Esophagus (tissue), 2 donors: ENCODE measurements at regions not wholly inside any gene's neighbourhood (a gene's known extent, or its start where the extent isn't known, plus 50 kb on each side); places are given as distances from the start of the nearest gene placed in this dataset.

Source experiments
- H3K27ac ChIP-seq, 2 donors: one replicate each; pipeline ENCODE4 v1.5.1; 2013; ENCODE audit warnings: low read depth in 2 of 2, mild to moderate bottlenecking in 2 of 2, inconsistent platforms in 1 of 2, low read length in 1 of 2, moderate library complexity in 1 of 2
- H3K27me3 ChIP-seq, 2 donors: one replicate each; pipeline ENCODE4 v1.6.1; 2013; ENCODE audit warnings: low read length in 2 of 2, control low read depth in 1 of 2, mild to moderate bottlenecking in 1 of 2; ENCODE audit not compliant: insufficient read depth in 2 of 2, control insufficient read depth in 1 of 2
- H3K36me3 ChIP-seq, 2 donors: one replicate each; pipeline ENCODE4 v1.6.1; 2013; ENCODE audit warnings: low read length in 1 of 2; ENCODE audit not compliant: control insufficient read depth in 2 of 2, insufficient read depth in 2 of 2
- H3K4me1 ChIP-seq, 2 donors: one replicate each; pipeline ENCODE4 v1.6.1; 2013; ENCODE audit warnings: low read length in 1 of 2; ENCODE audit not compliant: control insufficient read depth in 2 of 2, insufficient read depth in 2 of 2
- H3K4me3 ChIP-seq, 2 donors: one replicate each; pipeline ENCODE4 v1.5.1; 2013; ENCODE audit warnings: low read length in 2 of 2, mild to moderate bottlenecking in 2 of 2, low read depth in 1 of 2, moderate library complexity in 1 of 2
- H3K9me3 ChIP-seq, 2 donors: one replicate each; pipeline ENCODE4 v1.6.1; 2013; ENCODE audit warnings: mild to moderate bottlenecking in 2 of 2, low read depth in 1 of 2, low read length in 1 of 2, moderate library complexity in 1 of 2; ENCODE audit not compliant: control insufficient read depth in 2 of 2, insufficient read depth in 1 of 2
- whole genome bisulfite sequencing, 2 donors: extraction: QIAGEN DNeasy Blood & Tissue Kit; methylation state at CpG; one replicate each; pipeline ENCODE4 v1.1.7; 2013; 5-methylcytosine and 5-hydroxymethylcytosine counted together
- donor health status: healthy with polysubstance abuse.
- donor health status: Bipolar disorder and iron deficiency.

- Histone ChIP-seq H3K9me3 (no peaks in the 10 kb centered on the region), H3K27me3 (no peaks in the 10 kb centered on the region), H3K27ac (no peak overlapping the region), H3K4me3 (no peak overlapping the region), H3K36me3 (no peaks in the 10 kb centered on the region), H3K4me1 (no peaks in the 10 kb centered on the region)
- WGBS, 2 donors: 87 to 91% methylated on average over 3 of the region's 3 CpGs
Observed at GRCh38 chr2:144693179-144693578, 173.3 kb upstream of the ZEB2 start.

DNA sequence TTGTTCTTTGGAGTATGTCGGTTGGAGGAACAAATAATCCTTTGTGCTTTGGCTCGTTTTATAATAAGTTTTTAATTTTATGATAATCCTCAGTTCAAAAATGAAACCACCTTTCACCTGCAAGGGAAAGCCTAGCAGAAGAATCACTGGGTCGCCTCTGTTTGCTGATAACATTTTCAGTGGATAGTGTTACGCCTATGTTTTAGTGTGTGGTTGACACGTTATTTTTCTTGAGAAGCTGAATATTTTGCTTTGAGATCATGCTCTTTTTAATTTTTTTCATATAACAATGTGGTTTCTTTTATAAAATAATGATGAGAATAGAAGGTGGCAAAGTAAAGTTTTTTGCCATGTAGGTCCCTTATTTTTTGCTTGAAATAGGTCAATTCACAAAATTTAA, 172.7 kb upstream of the ZEB2 start:
- no peaks in the 10 kb centered on the region for H3K27me3 ChIP-seq
- no peak overlapping the region for H3K4me3 ChIP-seq
- no peak overlapping the region for H3K27ac ChIP-seq
- no peaks in the 10 kb centered on the region for H3K9me3 ChIP-seq
- 81 to 86% methylated on average over 5 of the region's 5 CpGs for WGBS, 2 donors
- no peaks in the 10 kb centered on the region for H3K4me1 ChIP-seq
- H3K36me3 ChIP-seq: no peaks in the 10 kb centered on the region

GRCh38 chr2:144690771-144691170, 170.9 kb upstream of the ZEB2 start:
- WGBS, 2 donors: 85 to 88% methylated on average over 2 of the region's 2 CpGs

DNA sequence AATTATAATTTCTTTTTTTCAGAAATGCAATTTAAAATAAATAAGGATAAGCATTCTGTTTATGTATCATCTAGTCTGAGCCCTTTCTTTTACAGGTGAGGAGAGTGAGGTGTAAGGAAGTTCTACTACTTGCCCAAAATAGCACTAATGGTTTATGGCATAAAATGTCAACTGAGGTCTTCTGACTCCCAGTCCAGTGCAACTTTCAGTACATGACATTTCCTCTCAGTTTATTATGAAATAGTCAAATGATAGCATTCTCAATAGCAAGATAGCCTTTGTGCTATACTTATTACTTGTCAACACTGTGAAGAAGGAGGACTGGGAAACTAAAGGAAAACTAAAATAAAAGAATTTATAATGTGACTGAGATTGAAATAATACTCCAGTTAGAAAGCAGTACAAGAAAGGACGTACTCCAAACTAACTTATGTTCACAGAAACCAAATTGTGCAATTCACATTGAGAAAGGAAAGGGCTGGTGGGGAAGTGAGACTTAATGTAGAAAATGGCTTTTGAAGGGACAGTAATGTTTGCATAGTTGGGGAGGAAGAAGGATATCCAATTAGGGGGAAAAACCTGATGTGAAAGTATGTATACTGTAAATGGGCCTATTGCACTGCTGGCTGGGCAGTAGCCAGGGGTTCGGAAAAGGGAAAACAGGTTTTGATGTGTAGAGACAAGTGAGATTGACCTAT, 166.7 kb upstream of the ZEB2 start:
- Histone ChIP-seq H3K27me3 (no peaks in the 10 kb centered on the region), H3K27ac (no peak overlapping the region), H3K4me3 (no peak overlapping the region), H3K9me3 (no peaks in the 10 kb centered on the region), H3K36me3 (no peaks in the 10 kb centered on the region), H3K4me1 (no peaks in the 10 kb centered on the region)
- WGBS, 2 donors: 75 to 78% methylated on average over 2 of the region's 2 CpGs

More at GRCh38 chr2:144690771-144691170, 170.9 kb upstream of the ZEB2 start:
- Histone ChIP-seq H3K27ac (no peak overlapping the region), H3K36me3 (no peaks in the 10 kb centered on the region), H3K4me3 (no peak overlapping the region), H3K4me1 (no peaks in the 10 kb centered on the region), H3K27me3 (no peaks in the 10 kb centered on the region), H3K9me3 (no peaks in the 10 kb centered on the region)

DNA sequence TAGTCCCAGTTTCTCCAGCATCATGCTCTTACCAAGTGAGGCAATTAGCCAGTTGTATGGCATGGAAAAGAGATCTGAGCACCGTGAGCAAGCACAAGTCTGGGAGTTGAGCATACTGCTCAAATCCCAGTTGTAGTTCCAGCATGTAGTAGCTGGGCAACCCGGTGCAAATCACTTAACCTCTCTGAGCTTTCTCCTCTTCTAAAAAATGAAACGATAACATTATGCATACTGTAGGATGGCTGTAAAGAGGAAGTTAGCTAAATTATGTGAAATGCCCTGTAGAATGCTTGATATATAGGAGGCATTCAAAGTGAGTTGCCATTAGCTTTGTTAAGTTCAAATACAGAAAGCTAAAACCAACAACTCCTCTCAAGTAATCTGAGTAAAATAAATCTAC, 164.0 kb upstream of the ZEB2 start:
- Histone ChIP-seq H3K27ac (no peak overlapping the region), H3K4me3 (no peak overlapping the region), H3K9me3 (no peaks in the 10 kb centered on the region), H3K4me1 (no peaks in the 10 kb centered on the region), H3K27me3 (no peaks in the 10 kb centered on the region), H3K36me3 (no peaks in the 10 kb centered on the region)
- WGBS, 2 donors: 83 to 84% methylated on average over 3 of the region's 3 CpGs

- no peak overlapping the region for H3K4me3 ChIP-seq
- H3K9me3 ChIP-seq: no peaks in the 10 kb centered on the region
- no peaks in the 10 kb centered on the region for H3K27me3 ChIP-seq
- no peaks in the 10 kb centered on the region for H3K36me3 ChIP-seq
- no peaks in the 10 kb centered on the region for H3K4me1 ChIP-seq
- 74 to 75% methylated on average over 6 of the region's 6 CpGs for WGBS, 2 donors
- no peak overlapping the region for H3K27ac ChIP-seq
Observed at GRCh38 chr2:144683107-144683753, 163.3 kb upstream of the ZEB2 start.

DNA sequence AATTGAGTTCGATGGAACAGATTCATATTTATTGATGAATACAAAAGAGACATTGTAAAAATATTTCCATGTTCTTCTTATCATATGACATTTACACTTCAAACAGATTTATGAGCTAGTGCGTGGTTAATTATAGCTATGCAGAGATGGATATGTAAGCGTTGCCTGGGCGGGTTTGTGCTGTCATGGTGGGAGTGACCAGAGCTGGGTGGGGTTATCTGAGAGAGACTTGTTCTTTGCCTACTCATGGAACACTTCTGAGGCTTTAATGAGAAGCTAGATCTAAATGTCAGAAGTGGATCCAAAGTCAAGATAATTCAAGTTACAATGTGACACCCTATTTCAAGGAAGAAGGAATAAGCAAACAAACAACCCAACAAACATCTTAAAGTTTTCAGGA, 162.3 kb upstream of the ZEB2 start:
- Histone ChIP-seq H3K4me3 (no peak overlapping the region), H3K27me3 (no peaks in the 10 kb centered on the region), H3K9me3 (no peaks in the 10 kb centered on the region), H3K27ac (no peak overlapping the region), H3K4me1 (no peaks in the 10 kb centered on the region), H3K36me3 (no peaks in the 10 kb centered on the region)
- WGBS, 2 donors: 67 to 72% methylated on average over 4 of the region's 4 CpGs

DNA sequence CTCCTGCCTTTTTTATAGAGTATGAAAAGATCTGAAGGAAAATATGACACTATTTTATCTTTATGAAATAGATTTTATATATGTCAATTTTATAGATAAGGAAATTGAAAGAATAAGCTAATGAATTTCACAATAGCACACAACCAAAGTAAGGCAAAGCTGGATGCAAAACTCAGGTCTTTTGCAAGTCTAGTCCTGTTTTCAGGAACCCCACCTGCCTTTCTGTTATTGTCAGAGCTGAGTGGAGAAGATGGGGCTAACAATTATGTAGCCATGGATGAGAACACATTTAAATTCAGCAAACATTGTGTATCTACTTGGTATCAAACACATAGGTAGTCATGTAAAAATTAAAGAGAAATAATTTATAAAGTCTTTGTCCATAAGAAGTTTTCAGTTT, 161.5 kb upstream of the ZEB2 start:
- H3K4me3 ChIP-seq: no peak overlapping the region
- no peaks in the 10 kb centered on the region for H3K9me3 ChIP-seq
- no peaks in the 10 kb centered on the region for H3K4me1 ChIP-seq
- no peak overlapping the region for H3K27ac ChIP-seq
- H3K27me3 ChIP-seq: no peaks in the 10 kb centered on the region
- H3K36me3 ChIP-seq: no peaks in the 10 kb centered on the region

DNA sequence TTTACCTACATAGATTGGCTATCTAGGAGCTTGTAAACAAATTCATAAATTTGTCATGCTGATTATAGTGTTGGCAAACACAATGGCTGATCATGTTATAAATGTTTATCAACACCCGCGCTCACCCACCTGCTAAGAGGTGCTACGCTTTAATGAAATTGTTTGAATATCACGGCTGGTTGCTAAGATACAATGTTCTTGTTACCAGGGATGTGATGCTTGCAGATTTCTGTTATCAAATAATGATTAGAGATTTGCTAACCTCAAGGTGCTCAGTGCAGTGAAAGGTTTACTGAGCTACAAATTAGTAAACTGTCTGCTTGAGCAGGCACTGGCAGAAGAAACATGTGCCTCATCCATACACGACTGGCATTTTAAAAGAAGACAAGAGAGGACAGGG, 160.0 kb upstream of the ZEB2 start:
- Histone ChIP-seq H3K4me1 (no peaks in the 10 kb centered on the region), H3K27me3 (no peaks in the 10 kb centered on the region), H3K27ac (no peak overlapping the region), H3K36me3 (no peaks in the 10 kb centered on the region), H3K9me3 (no peaks in the 10 kb centered on the region), H3K4me3 (no peak overlapping the region)
- 53 to 66% methylated on average over 5 of the region's 5 CpGs for WGBS, 2 donors

DNA sequence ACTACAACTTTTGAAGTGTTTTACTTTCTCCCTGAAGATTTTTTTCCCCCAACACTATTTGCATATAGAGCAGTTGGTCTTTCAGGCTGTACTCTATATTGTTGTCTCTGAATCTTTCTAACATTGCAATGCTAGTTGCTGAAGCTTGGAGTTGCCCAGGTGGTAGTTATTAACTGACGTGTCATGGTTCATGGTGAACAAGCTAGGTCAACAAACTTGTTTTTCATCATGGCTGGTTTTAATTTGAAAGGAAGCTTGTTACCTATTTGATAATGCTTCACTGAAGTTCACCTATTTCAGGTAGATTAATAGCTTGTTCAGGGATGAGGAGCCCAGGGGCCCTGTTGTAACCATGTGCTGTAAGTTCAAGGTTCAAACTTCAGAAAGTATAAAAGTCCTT, 158.8 kb upstream of the ZEB2 start:
- Histone ChIP-seq H3K27me3 (no peaks in the 10 kb centered on the region), H3K4me3 (no peak overlapping the region), H3K27ac (no peak overlapping the region), H3K9me3 (no peaks in the 10 kb centered on the region), H3K36me3 (no peaks in the 10 kb centered on the region), H3K4me1 (no peaks in the 10 kb centered on the region)
- 70 to 76% methylated on average over 1 of the region's 1 CpG for WGBS, 2 donors
